SKM-1 treated with dmso at 0.1 percent for 144 hours (cell line): ENCODE measurements at regions not wholly inside any gene's neighbourhood (a gene's known extent, or its start where the extent isn't known, plus 50 kb on each side); places are given as distances from the start of the nearest gene placed in this dataset.

Experiments used
- DNase-seq: peaks from one replicate; lab custom pipeline; 2025; ENCODE audit not compliant: unreplicated experiment; lab: John Stamatoyannopoulos, UW

GRCh38 chr2:180662941-180663471 lies 317.4 kb upstream of the UBE2E3 start:
- DNase-seq: no peak

- no peak for DNase-seq
Observed at GRCh38 chr2:180662521-180662920, 317.9 kb upstream of the UBE2E3 start.

GRCh38 chr2:180661686-180662030 lies 318.7 kb upstream of the UBE2E3 start:
- DNase-seq: no peak

GRCh38 chr2:180660881-180661685 lies 319.3 kb upstream of the UBE2E3 start:
- DNase-seq: no peak

GRCh38 chr2:180660207-180660606 lies 320.2 kb upstream of the UBE2E3 start:
- DNase-seq: no peak

GRCh38 chr2:180657054-180657453 lies 323.4 kb upstream of the UBE2E3 start:
- DNase-seq: no peak

- DNase-seq: no peak
Observed at GRCh38 chr2:180656455-180656847, 324.0 kb upstream of the UBE2E3 start.

- no peak for DNase-seq
Observed at GRCh38 chr2:180655842-180656454, 324.5 kb upstream of the UBE2E3 start.

GRCh38 chr2:180655393-180655792 lies 325.0 kb upstream of the UBE2E3 start:
- no peak for DNase-seq

- DNase-seq: no peak
Observed at GRCh38 chr2:180653481-180653880, 326.9 kb upstream of the UBE2E3 start.

- peak; percentile 5 for DNase-seq
Observed at GRCh38 chr2:180652794-180653193, 327.6 kb upstream of the UBE2E3 start.

GRCh38 chr2:180651596-180651995 lies 328.8 kb upstream of the UBE2E3 start:
- no peak for DNase-seq

GRCh38 chr2:180647621-180648020 lies 332.8 kb upstream of the UBE2E3 start:
- DNase-seq: no peak

GRCh38 chr2:180647221-180647620 lies 333.2 kb upstream of the UBE2E3 start:
- no peak for DNase-seq

- no peak for DNase-seq
Observed at GRCh38 chr2:180646756-180647155, 333.6 kb upstream of the UBE2E3 start.

GRCh38 chr2:180644709-180645108 lies 335.7 kb upstream of the UBE2E3 start:
- no peak for DNase-seq

GRCh38 chr2:180630756-180631155 lies 349.6 kb upstream of the UBE2E3 start:
- DNase-seq: no peak

- DNase-seq: no peak
Observed at GRCh38 chr2:180625006-180625844, 355.2 kb upstream of the UBE2E3 start.

- DNase-seq: no peak
Observed at GRCh38 chr2:180621941-180622918, 358.2 kb upstream of the UBE2E3 start.

- DNase-seq: no peak
Observed at GRCh38 chr2:180621366-180621765, 359.0 kb upstream of the UBE2E3 start.
